ENCODE measurements at regions not wholly inside any gene's neighbourhood (a gene's known extent, or its start where the extent isn't known, plus 50 kb on each side); places are given as distances from the start of the nearest gene placed in this dataset.

DNA sequence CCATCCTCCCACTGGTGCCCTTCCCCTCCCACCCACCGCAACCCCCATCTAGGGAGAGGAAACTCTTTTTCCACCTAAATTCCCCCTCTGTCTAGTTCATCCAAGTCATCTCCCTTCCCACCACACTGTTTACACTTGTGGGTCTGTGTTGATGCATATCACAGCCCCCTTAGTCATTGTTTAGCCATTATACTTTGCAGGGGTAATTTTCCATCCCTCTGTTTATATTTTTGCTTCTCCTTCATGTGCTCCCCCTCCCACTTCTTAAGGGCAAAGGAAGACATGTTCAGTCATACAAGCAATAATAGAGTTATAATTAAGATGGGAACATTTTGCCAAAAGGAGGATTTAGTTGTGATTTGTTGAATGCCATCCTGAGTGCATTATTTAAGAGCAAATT, 187.8 kb upstream of the TNP1 start:
- WGBS: 93% methylated on average over 1 of the region's 1 CpG
- Histone ChIP-seq H3K4me3 (no peak overlapping the region), H3K4me1 (replicated peaks) (no peaks in the 10 kb centered on the region), H3K36me3 (no peaks in the 10 kb centered on the region), H3K27me3 (replicated peaks; ENCODE audit: insufficient read depth) (no peaks in the 10 kb centered on the region), H3K9me3 (no peaks in the 10 kb centered on the region), H3K27ac (no peak overlapping the region)
- intact Hi-C loops (cut with DNase I): no loop called here
- DNase-seq (ENCODE audit: low spot score): no peak
- TF ChIP-seq POLR2A (IDR thresholded peaks at IDR 0.05) (no peak), POLR2AphosphoS5 (IDR thresholded peaks at IDR 0.05) (no peak)
- TF ChIP-seq, protein P1, sequence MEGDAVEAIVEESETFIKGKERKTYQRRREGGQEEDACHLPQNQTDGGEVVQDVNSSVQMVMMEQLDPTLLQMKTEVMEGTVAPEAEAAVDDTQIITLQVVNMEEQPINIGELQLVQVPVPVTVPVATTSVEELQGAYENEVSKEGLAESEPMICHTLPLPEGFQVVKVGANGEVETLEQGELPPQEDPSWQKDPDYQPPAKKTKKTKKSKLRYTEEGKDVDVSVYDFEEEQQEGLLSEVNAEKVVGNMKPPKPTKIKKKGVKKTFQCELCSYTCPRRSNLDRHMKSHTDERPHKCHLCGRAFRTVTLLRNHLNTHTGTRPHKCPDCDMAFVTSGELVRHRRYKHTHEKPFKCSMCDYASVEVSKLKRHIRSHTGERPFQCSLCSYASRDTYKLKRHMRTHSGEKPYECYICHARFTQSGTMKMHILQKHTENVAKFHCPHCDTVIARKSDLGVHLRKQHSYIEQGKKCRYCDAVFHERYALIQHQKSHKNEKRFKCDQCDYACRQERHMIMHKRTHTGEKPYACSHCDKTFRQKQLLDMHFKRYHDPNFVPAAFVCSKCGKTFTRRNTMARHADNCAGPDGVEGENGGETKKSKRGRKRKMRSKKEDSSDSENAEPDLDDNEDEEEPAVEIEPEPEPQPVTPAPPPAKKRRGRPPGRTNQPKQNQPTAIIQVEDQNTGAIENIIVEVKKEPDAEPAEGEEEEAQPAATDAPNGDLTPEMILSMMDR (IDR thresholded peaks at IDR 0.05): no peak

DNA sequence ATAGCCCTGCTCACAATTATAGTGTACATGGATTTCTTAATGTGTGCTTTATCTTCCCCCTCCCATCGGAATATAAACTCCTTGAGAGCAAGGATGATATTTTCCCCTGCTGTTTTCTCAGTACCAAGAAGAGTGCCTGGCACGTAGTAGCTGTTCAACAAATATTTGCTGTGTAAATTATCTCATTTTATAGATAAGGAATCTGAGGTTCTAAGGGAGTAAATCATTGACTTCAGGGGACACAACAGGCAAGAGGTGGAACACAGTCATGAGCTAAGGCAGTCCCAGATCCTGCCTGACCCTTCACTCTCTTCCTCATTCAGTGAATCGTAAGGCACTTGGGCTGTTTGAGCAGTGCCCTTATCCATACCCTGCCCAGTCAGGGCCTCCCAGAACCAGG, 187.3 kb upstream of the TNP1 start:
- no peaks in the 10 kb centered on the region for H3K4me1 ChIP-seq (replicated peaks)
- H3K36me3 ChIP-seq: no peaks in the 10 kb centered on the region
- WGBS: 61% methylated on average over 3 of the region's 3 CpGs
- H3K27me3 ChIP-seq (replicated peaks; ENCODE audit: insufficient read depth): no peaks in the 10 kb centered on the region
- DNase-seq (ENCODE audit: low spot score): no peak
- no peak for TF ChIP-seq POLR2A (IDR thresholded peaks at IDR 0.05)
- TF ChIP-seq, protein P1 (IDR thresholded peaks at IDR 0.05): no peak
- TF ChIP-seq POLR2AphosphoS5 (IDR thresholded peaks at IDR 0.05): peak; percentile 25
- intact Hi-C loops (cut with DNase I): no loop called here
- no peak overlapping the region for H3K27ac ChIP-seq
- no peak overlapping the region for H3K4me3 ChIP-seq
- no peaks in the 10 kb centered on the region for H3K9me3 ChIP-seq

DNA sequence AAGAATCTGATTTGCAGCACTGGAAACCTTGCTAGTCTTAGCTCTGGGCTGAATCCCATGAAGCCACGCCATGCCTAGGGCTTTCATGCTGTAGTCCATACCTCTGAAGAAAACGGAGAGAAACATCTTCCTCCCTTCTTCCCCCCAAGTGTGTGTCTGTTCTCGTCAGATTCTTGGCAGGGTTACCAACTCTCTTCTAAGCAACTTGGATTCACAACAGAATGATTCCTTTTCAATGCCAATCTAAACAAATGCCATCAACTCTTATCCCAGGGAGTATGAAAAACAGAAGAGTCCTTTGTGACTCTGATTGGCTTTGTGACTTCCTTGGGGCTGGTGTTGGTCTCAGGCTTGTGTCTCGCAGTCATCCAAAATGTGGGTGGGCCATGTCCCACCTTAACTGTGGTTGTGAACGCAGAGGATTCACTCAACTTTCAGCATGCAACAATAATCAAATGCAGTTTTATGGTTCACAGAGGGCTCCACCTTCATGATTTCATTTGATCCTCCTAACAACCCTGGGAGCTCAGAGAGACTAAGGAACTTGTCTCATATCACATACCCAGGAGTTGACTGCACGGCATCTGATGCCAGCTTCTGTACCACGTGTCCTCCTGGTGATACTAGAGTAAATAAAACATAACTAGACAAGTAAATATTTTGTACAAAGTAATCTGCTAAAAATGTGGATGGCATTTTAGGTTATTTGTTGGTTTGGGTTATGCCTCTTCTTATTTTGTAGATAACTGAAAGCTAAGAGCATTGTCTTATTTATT, 186.0 kb upstream of the TNP1 start:
- Histone ChIP-seq H3K27me3 (replicated peaks; ENCODE audit: insufficient read depth) (no peaks in the 10 kb centered on the region), H3K36me3 (no peaks in the 10 kb centered on the region), H3K9me3 (no peaks in the 10 kb centered on the region), H3K27ac (no peak overlapping the region), H3K4me1 (replicated peaks) (no peaks in the 10 kb centered on the region), H3K4me3 (no peak overlapping the region)
- 36% methylated on average over 7 of the region's 7 CpGs for WGBS
- DNase-seq (ENCODE audit: low spot score): no peak
- TF ChIP-seq, protein P1 (IDR thresholded peaks at IDR 0.05): no peak
- TF ChIP-seq POLR2AphosphoS5 (IDR thresholded peaks at IDR 0.05) (no peak), POLR2A (IDR thresholded peaks at IDR 0.05) (no peak)
- intact Hi-C loops (cut with DNase I): no loop called here

DNA sequence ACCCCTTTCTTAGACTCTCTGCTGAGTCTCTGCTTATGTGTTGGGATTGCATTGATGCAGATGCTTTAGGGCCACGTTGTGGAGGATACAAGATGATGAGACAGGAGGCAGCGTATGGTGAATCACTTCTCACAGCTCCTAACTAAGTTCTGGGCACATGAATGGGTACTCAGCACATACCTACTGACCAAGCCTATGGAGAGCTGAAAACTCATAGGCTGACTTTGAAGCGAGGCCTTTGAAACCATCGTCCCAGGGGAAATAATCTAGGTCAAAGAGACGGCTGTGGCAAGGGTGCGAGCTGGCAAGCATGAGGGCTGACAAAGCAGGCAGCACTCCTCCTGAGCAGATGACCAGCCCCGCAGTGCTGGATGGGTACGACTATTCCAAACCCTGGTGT, 180.2 kb upstream of the TNP1 start:
- intact Hi-C loops (cut with DNase I): no loop called here
- H3K4me1 ChIP-seq (replicated peaks): no peaks in the 10 kb centered on the region
- H3K27me3 ChIP-seq (replicated peaks; ENCODE audit: insufficient read depth): no peaks in the 10 kb centered on the region
- TF ChIP-seq POLR2A (IDR thresholded peaks at IDR 0.05) (no peak), POLR2AphosphoS5 (IDR thresholded peaks at IDR 0.05) (no peak)
- TF ChIP-seq, protein P1 (IDR thresholded peaks at IDR 0.05): no peak
- no peak overlapping the region for H3K27ac ChIP-seq
- H3K36me3 ChIP-seq: no peaks in the 10 kb centered on the region
- H3K9me3 ChIP-seq: no peaks in the 10 kb centered on the region
- 82% methylated on average over 8 of the region's 8 CpGs for WGBS
- no peak for DNase-seq (ENCODE audit: low spot score)
- H3K4me3 ChIP-seq: no peak overlapping the region

DNA sequence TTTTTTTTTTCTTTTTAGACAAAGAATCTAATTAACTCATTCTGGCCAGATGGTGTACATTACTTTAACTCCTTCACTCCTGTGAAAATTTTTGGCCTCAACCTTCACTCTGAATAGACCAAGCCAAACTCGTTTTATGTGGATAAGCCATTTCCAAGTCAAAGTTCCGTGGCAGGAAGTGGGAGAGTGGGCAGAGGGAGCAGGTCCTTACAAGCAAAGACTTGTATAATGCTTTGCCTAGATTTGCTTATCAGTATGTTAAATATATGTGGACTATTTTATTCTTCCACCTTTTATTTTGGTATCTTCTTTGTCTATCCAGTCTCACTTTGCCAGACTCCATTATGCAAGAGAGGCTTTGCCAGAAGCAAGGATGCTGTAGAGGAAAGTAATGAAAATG, 178.1 kb upstream of the TNP1 start:
- no peaks in the 10 kb centered on the region for H3K27me3 ChIP-seq (replicated peaks; ENCODE audit: insufficient read depth)
- H3K36me3 ChIP-seq: no peaks in the 10 kb centered on the region
- DNase-seq (ENCODE audit: low spot score): no peak
- H3K4me1 ChIP-seq (replicated peaks): no peaks in the 10 kb centered on the region
- WGBS: 45% methylated on average over 2 of the region's 2 CpGs
- H3K4me3 ChIP-seq: no peak overlapping the region
- no peak overlapping the region for H3K27ac ChIP-seq
- intact Hi-C loops (cut with DNase I): no loop called here
- no peaks in the 10 kb centered on the region for H3K9me3 ChIP-seq
- TF ChIP-seq POLR2A (IDR thresholded peaks at IDR 0.05) (no peak), POLR2AphosphoS5 (IDR thresholded peaks at IDR 0.05) (no peak)
- TF ChIP-seq, protein P1 (IDR thresholded peaks at IDR 0.05): no peak

Measured in prostate gland (tissue), 2 donors.